Stimulated activated memory B cell treated with anti-CD40 and anti-IgM and Interleukin-4, amounts not matched to agents 10 μg/mL and 1 μg/mL and 100 μg/mL, for 72 hours (primary cell): ENCODE measurements at regions not wholly inside any gene's neighbourhood (a gene's known extent, or its start where the extent isn't known, plus 50 kb on each side); places are given as distances from the start of the nearest gene placed in this dataset.

Experiments
- ATAC-seq: fragments of 150-1000 bp; cut with Tn5 transposase; 2 replicates; pipeline ENCODE4 v1.10.0; 2021
- H3K27ac Mint-ChIP-seq: one replicate; pipeline ENCODE4 v1.8.0; 2022; ENCODE audit warnings: mild to moderate bottlenecking, mixed read lengths
- H3K27me3 Mint-ChIP-seq: one replicate; pipeline ENCODE4 v1.8.0; 2022; ENCODE audit warnings: mixed read lengths
- H3K36me3 Mint-ChIP-seq: one replicate; pipeline ENCODE4 v1.8.0; 2022; ENCODE audit warnings: mixed read lengths
- H3K4me1 Mint-ChIP-seq: one replicate; pipeline ENCODE4 v1.8.0; 2022; ENCODE audit warnings: mixed read lengths
- H3K4me3 Mint-ChIP-seq: one replicate; pipeline ENCODE4 v1.8.0; 2022; ENCODE audit warnings: mild to moderate bottlenecking, moderate library complexity, mixed read lengths
- H3K9me3 Mint-ChIP-seq: one replicate; pipeline ENCODE4 v1.8.0; 2022; ENCODE audit warnings: mixed read lengths

GRCh38 chr21:20729376-20729775 lies 268.8 kb upstream of the NCAM2 start:
- Mint-ChIP-seq H3K9me3 (no peaks in the 10 kb centered on the region), H3K27me3 (no peaks in the 10 kb centered on the region), H3K36me3 (no peaks in the 10 kb centered on the region), H3K4me3 (no peak overlapping the region), H3K4me1 (no peaks in the 10 kb centered on the region), H3K27ac (no peak overlapping the region)
- ATAC-seq: no peak

- ATAC-seq: no peak
- no peaks in the 10 kb centered on the region for H3K36me3 Mint-ChIP-seq
- H3K27me3 Mint-ChIP-seq: no peaks in the 10 kb centered on the region
- H3K4me3 Mint-ChIP-seq: no peak overlapping the region
- H3K4me1 Mint-ChIP-seq: no peaks in the 10 kb centered on the region
- H3K27ac Mint-ChIP-seq: no peak overlapping the region
- no peaks in the 10 kb centered on the region for H3K9me3 Mint-ChIP-seq
These were observed 267.8 kb upstream of the NCAM2 start for GRCh38 chr21:20730441-20730840.

- peaks cover 2% of the 10 kb centered on the region for H3K9me3 Mint-ChIP-seq
- H3K4me1 Mint-ChIP-seq: no peaks in the 10 kb centered on the region
- H3K4me3 Mint-ChIP-seq: no peak overlapping the region
- no peak for ATAC-seq
- no peaks in the 10 kb centered on the region for H3K36me3 Mint-ChIP-seq
- no peak overlapping the region for H3K27ac Mint-ChIP-seq
- H3K27me3 Mint-ChIP-seq: no peaks in the 10 kb centered on the region
These were observed 263.0 kb upstream of the NCAM2 start for GRCh38 chr21:20735257-20735656.

- Mint-ChIP-seq H3K4me1 (no peaks in the 10 kb centered on the region), H3K27ac (no peak overlapping the region), H3K27me3 (no peaks in the 10 kb centered on the region), H3K4me3 (no peak overlapping the region), H3K9me3 (peaks cover 2% of the 10 kb centered on the region), H3K36me3 (no peaks in the 10 kb centered on the region)
- ATAC-seq: no peak
These were observed 260.8 kb upstream of the NCAM2 start for GRCh38 chr21:20737227-20737913.

- Mint-ChIP-seq H3K9me3 (peaks cover 2% of the 10 kb centered on the region), H3K27me3 (no peaks in the 10 kb centered on the region), H3K27ac (no peak overlapping the region), H3K4me1 (no peaks in the 10 kb centered on the region), H3K36me3 (no peaks in the 10 kb centered on the region), H3K4me3 (no peak overlapping the region)
- ATAC-seq: peak; percentile 12
These were observed 258.8 kb upstream of the NCAM2 start for GRCh38 chr21:20739421-20739820.

- Mint-ChIP-seq H3K27me3 (no peaks in the 10 kb centered on the region), H3K9me3 (peaks cover 2% of the 10 kb centered on the region), H3K4me3 (no peak overlapping the region), H3K36me3 (no peaks in the 10 kb centered on the region), H3K27ac (no peak overlapping the region), H3K4me1 (no peaks in the 10 kb centered on the region)
- no peak for ATAC-seq
These were observed 256.8 kb upstream of the NCAM2 start for GRCh38 chr21:20741445-20741844.

- no peaks in the 10 kb centered on the region for H3K36me3 Mint-ChIP-seq
- H3K27me3 Mint-ChIP-seq: no peaks in the 10 kb centered on the region
- peaks cover 3% of the 10 kb centered on the region for H3K9me3 Mint-ChIP-seq
- no peak for ATAC-seq
- no peak overlapping the region for H3K27ac Mint-ChIP-seq
- no peaks in the 10 kb centered on the region for H3K4me1 Mint-ChIP-seq
- no peak overlapping the region for H3K4me3 Mint-ChIP-seq
These were observed 238.0 kb upstream of the NCAM2 start for GRCh38 chr21:20760221-20760620.

- Mint-ChIP-seq H3K27ac (no peak overlapping the region), H3K4me1 (no peaks in the 10 kb centered on the region), H3K27me3 (no peaks in the 10 kb centered on the region), H3K36me3 (no peaks in the 10 kb centered on the region), H3K9me3 (peaks cover 3% of the 10 kb centered on the region), H3K4me3 (no peak overlapping the region)
- no peak for ATAC-seq
These were observed 223.5 kb upstream of the NCAM2 start for GRCh38 chr21:20774737-20775136.

GRCh38 chr21:20779321-20779720 lies 218.9 kb upstream of the NCAM2 start:
- ATAC-seq: no peak
- Mint-ChIP-seq H3K27ac (no peak overlapping the region), H3K9me3 (peaks cover 4% of the 10 kb centered on the region), H3K4me1 (no peaks in the 10 kb centered on the region), H3K27me3 (no peaks in the 10 kb centered on the region), H3K4me3 (no peak overlapping the region), H3K36me3 (no peaks in the 10 kb centered on the region)

GRCh38 chr21:20783611-20784010 lies 214.6 kb upstream of the NCAM2 start:
- no peaks in the 10 kb centered on the region for H3K36me3 Mint-ChIP-seq
- H3K9me3 Mint-ChIP-seq: peaks cover 4% of the 10 kb centered on the region
- no peak overlapping the region for H3K4me3 Mint-ChIP-seq
- no peaks in the 10 kb centered on the region for H3K27me3 Mint-ChIP-seq
- H3K27ac Mint-ChIP-seq: no peak overlapping the region
- no peak for ATAC-seq
- no peaks in the 10 kb centered on the region for H3K4me1 Mint-ChIP-seq

- no peaks in the 10 kb centered on the region for H3K36me3 Mint-ChIP-seq
- H3K27ac Mint-ChIP-seq: no peak overlapping the region
- H3K4me3 Mint-ChIP-seq: no peak overlapping the region
- H3K9me3 Mint-ChIP-seq: no peaks in the 10 kb centered on the region
- H3K27me3 Mint-ChIP-seq: no peaks in the 10 kb centered on the region
- no peaks in the 10 kb centered on the region for H3K4me1 Mint-ChIP-seq
- no peak for ATAC-seq
These were observed 208.3 kb upstream of the NCAM2 start for GRCh38 chr21:20789729-20790500.

- no peaks in the 10 kb centered on the region for H3K36me3 Mint-ChIP-seq
- no peak for ATAC-seq
- no peak overlapping the region for H3K4me3 Mint-ChIP-seq
- H3K27ac Mint-ChIP-seq: no peak overlapping the region
- no peaks in the 10 kb centered on the region for H3K4me1 Mint-ChIP-seq
- no peaks in the 10 kb centered on the region for H3K27me3 Mint-ChIP-seq
- H3K9me3 Mint-ChIP-seq: peaks cover 3% of the 10 kb centered on the region
These were observed 198.1 kb upstream of the NCAM2 start for GRCh38 chr21:20800106-20800505.

GRCh38 chr21:20802201-20802600 lies 196.0 kb upstream of the NCAM2 start:
- no peak for ATAC-seq
- H3K4me3 Mint-ChIP-seq: no peak overlapping the region
- no peaks in the 10 kb centered on the region for H3K36me3 Mint-ChIP-seq
- H3K27ac Mint-ChIP-seq: no peak overlapping the region
- peaks cover 4% of the 10 kb centered on the region for H3K9me3 Mint-ChIP-seq
- no peaks in the 10 kb centered on the region for H3K4me1 Mint-ChIP-seq
- H3K27me3 Mint-ChIP-seq: no peaks in the 10 kb centered on the region

- H3K4me3 Mint-ChIP-seq: no peak overlapping the region
- H3K27me3 Mint-ChIP-seq: no peaks in the 10 kb centered on the region
- peaks cover 4% of the 10 kb centered on the region for H3K9me3 Mint-ChIP-seq
- H3K36me3 Mint-ChIP-seq: no peaks in the 10 kb centered on the region
- H3K27ac Mint-ChIP-seq: no peak overlapping the region
- no peak for ATAC-seq
- H3K4me1 Mint-ChIP-seq: no peaks in the 10 kb centered on the region
These were observed 195.5 kb upstream of the NCAM2 start for GRCh38 chr21:20802631-20803260.

GRCh38 chr21:20811702-20812101 lies 186.5 kb upstream of the NCAM2 start:
- Mint-ChIP-seq H3K9me3 (peaks cover 3% of the 10 kb centered on the region), H3K27ac (no peak overlapping the region), H3K36me3 (no peaks in the 10 kb centered on the region), H3K4me3 (no peak overlapping the region), H3K4me1 (no peaks in the 10 kb centered on the region), H3K27me3 (no peaks in the 10 kb centered on the region)
- ATAC-seq: peak; percentile 6

- Mint-ChIP-seq H3K27ac (no peak overlapping the region), H3K27me3 (no peaks in the 10 kb centered on the region), H3K9me3 (peaks cover 6% of the 10 kb centered on the region), H3K4me1 (no peaks in the 10 kb centered on the region), H3K4me3 (no peak overlapping the region), H3K36me3 (no peaks in the 10 kb centered on the region)
- ATAC-seq: no peak
These were observed 184.1 kb upstream of the NCAM2 start for GRCh38 chr21:20814090-20814489.
